A549 (cell line): ENCODE measurements at regions not wholly inside any gene's neighbourhood (a gene's known extent, or its start where the extent isn't known, plus 50 kb on each side); places are given as distances from the start of the nearest gene placed in this dataset.

Source experiments
- ATAC-seq, 2 experiments: fragments of 200-7000 bp in 1 of 2; fragments of >200 bp in 1 of 2; cut with Nextera tagmentation in 1 of 2; cut with Tn5 transposase in 1 of 2; 3 replicates each; pipeline versions ENCODE4 v1.8.0 to v1.9.1; 2018 to 2020; ENCODE audit warnings: mild to moderate bottlenecking in 1 of 2, moderate library complexity in 1 of 2
- CTCF ChIA-PET: fragments of 300-600 bp; sonication (Branson Sonifier 250); formaldehyde crosslinking; extraction: SDS; loops from one replicate; lab custom pipeline; 2021; ENCODE audit warnings: antibody characterized with exemption, inconsistent platforms; lab: Yijun Ruan, JAX
- POLR2A ChIA-PET: fragments of 350-600 bp; formaldehyde crosslinking; extraction: SDS; loops from one replicate; lab custom pipeline; 2021; ENCODE audit warnings: antibody characterized with exemption, inconsistent platforms; lab: Yijun Ruan, JAX
- DNase-seq, 2 experiments: peaks; one replicate each; pipeline versions ENCODE4 v3.0.0 to v3.0.0-alpha.2; 2011 to 2016; ENCODE audit warnings: low read depth in 1 of 2, low spot score in 1 of 2
- FAIRE-seq: peaks from 2 replicates; lab custom pipeline; 2011; peaks lifted over from hg19 to GRCh38; lab: Jason Lieb, UNC
- H3K27ac ChIP-seq, 2 experiments: fragments of >200 bp; sonication (Bioruptor Twin); formaldehyde crosslinking; 3 replicates each; pipeline ENCODE4 v1.5.1; 2016 to 2017
- H3K4me1 ChIP-seq: fragments of >200 bp; sonication (Bioruptor Twin); formaldehyde crosslinking; 3 replicates; pipeline ENCODE4 v1.6.1; 2016
- H3K4me2 ChIP-seq: fragments of >200 bp; sonication (Bioruptor Twin); formaldehyde crosslinking; 3 replicates; pipeline ENCODE4 v1.6.1; 2016
- H3K4me3 ChIP-seq: fragments of >200 bp; sonication (Bioruptor Twin); formaldehyde crosslinking; 3 replicates; pipeline ENCODE4 v1.5.1; 2016
- H3K9me3 ChIP-seq: fragments of >200 bp; sonication (Bioruptor Twin); formaldehyde crosslinking; 3 replicates; pipeline ENCODE4 v1.6.1; 2016
- CBX2 ChIP-seq: fragments of 200-600 bp; sonication (generic); IDR thresholded peaks from 2 replicates; pipeline ENCODE4 v1.6.1; 2016; ENCODE audit warnings: low read depth, mild to moderate bottlenecking, borderline replicate concordance
- CBX8 ChIP-seq: fragments of 200-600 bp; sonication (generic); IDR thresholded peaks from 2 replicates; pipeline ENCODE4 v1.6.1; 2016
- CHD4 ChIP-seq: fragments of 200-600 bp; sonication (generic); IDR thresholded peaks from 2 replicates; pipeline ENCODE4 v1.6.1; 2016; ENCODE audit warnings: antibody characterized with exemption, mild to moderate bottlenecking, borderline replicate concordance
- ELK1 ChIP-seq: fragments of 150-350 bp; IDR thresholded peaks from 2 replicates; pipeline ENCODE4 v1.6.1; 2014; ENCODE audit warnings: low read depth, mild to moderate bottlenecking, low read length
- FOSB ChIP-seq: fragments of 250-450 bp; sonication (Bioruptor Pico); IDR thresholded peaks from 2 replicates; pipeline ENCODE4 v1.5.0; 2020; ENCODE audit warnings: mild to moderate bottlenecking, moderate library complexity
- FOXS1 ChIP-seq: fragments of 250-450 bp; sonication (Bioruptor Pico); IDR thresholded peaks from 2 replicates; pipeline ENCODE4 v1.5.0; 2020; ENCODE audit warnings: mild to moderate bottlenecking, moderate library complexity
- HES2 ChIP-seq: fragments of >200 bp; sonication (Bioruptor Twin); formaldehyde crosslinking; IDR thresholded peaks from 2 replicates; pipeline ENCODE4 v1.6.1; 2016
- HEYL ChIP-seq: fragments of 250-450 bp; sonication (Bioruptor Pico); IDR thresholded peaks from 2 replicates; pipeline ENCODE4 v1.8.0; 2021; ENCODE audit warnings: mild to moderate bottlenecking, moderate library complexity
- HOXA7 ChIP-seq: fragments of 250-450 bp; sonication (Bioruptor Pico); IDR thresholded peaks from 2 replicates; pipeline ENCODE4 v1.5.0; 2020; ENCODE audit warnings: mild to moderate bottlenecking, moderate library complexity
- JUNB ChIP-seq: fragments of >200 bp; sonication (Bioruptor Twin); formaldehyde crosslinking; IDR thresholded peaks from 2 replicates; pipeline ENCODE4 v1.6.1; 2016
- MAZ ChIP-seq: fragments of 150-350 bp; IDR thresholded peaks from 2 replicates; pipeline ENCODE4 v1.6.1; 2014; ENCODE audit warnings: antibody characterized with exemption, low read depth, low read length, borderline replicate concordance
- PHF8 ChIP-seq: fragments of 200-600 bp; sonication (generic); IDR thresholded peaks from 2 replicates; pipeline ENCODE4 v1.6.1; 2016; ENCODE audit warnings: low read depth, mild to moderate bottlenecking, antibody characterized with exemption, moderate library complexity, borderline replicate concordance
- POLR2A ChIP-seq: IDR thresholded peaks from 2 replicates; pipeline ENCODE4 v1.6.1; 2012; ENCODE audit warnings: mild to moderate bottlenecking, low read length
- RARB ChIP-seq: fragments of 250-450 bp; sonication (Bioruptor Pico); IDR thresholded peaks from 2 replicates; pipeline ENCODE4 v1.8.0; 2021; ENCODE audit warnings: mild to moderate bottlenecking, moderate library complexity
- REST ChIP-seq: fragments of 200-600 bp; sonication (generic); IDR thresholded peaks from 2 replicates; pipeline ENCODE4 v1.6.1; 2016; ENCODE audit warnings: antibody characterized with exemption, mild to moderate bottlenecking, moderate library complexity
- SMC3 ChIP-seq: fragments of >200 bp; sonication (Bioruptor Twin); formaldehyde crosslinking; IDR thresholded peaks from 3 replicates; pipeline ENCODE4 v1.6.1; 2018; ENCODE audit warnings: inconsistent platforms
- TP53 ChIP-seq: fragments of 250-450 bp; sonication (Bioruptor Pico); IDR thresholded peaks from 2 replicates; pipeline ENCODE4 v1.5.0; 2021; ENCODE audit warnings: mild to moderate bottlenecking, moderate library complexity
- USF2 ChIP-seq: fragments of 450-650 bp; IDR thresholded peaks from 2 replicates; pipeline ENCODE4 v1.6.1; 2014; ENCODE audit warnings: antibody characterized with exemption
- ZC3H11A ChIP-seq: fragments of 450-650 bp; IDR thresholded peaks from 2 replicates; pipeline ENCODE4 v1.6.1; 2014; ENCODE audit warnings: antibody characterized with exemption, mild to moderate bottlenecking
- ZFP36 ChIP-seq: fragments of 450-650 bp; IDR thresholded peaks from 2 replicates; pipeline ENCODE4 v1.6.1; 2014; ENCODE audit warnings: borderline replicate concordance; ENCODE audit not compliant: partially characterized antibody
- ZSCAN20 ChIP-seq: fragments of 250-450 bp; sonication (Bioruptor Pico); IDR thresholded peaks from 2 replicates; pipeline ENCODE4 v1.8.0; 2022; ENCODE audit warnings: mild to moderate bottlenecking, moderate library complexity
- WGBS: methylation state at CpG from one replicate; pipeline ENCODE4 v1.1.6; 2017; ENCODE audit errors: missing lambda C conversion rate; 5-methylcytosine and 5-hydroxymethylcytosine counted together
- TF ChIP-seq, protein P1 (sequence below): fragments of 250-450 bp; sonication (Bioruptor Pico); IDR thresholded peaks from 2 replicates; pipeline ENCODE4 v1.5.0; 2021; ENCODE audit warnings: mild to moderate bottlenecking, moderate library complexity, borderline replicate concordance
- TF ChIP-seq, protein P2 (sequence below): IDR thresholded peaks from 2 replicates; pipeline ENCODE4 v1.6.1; 2012
- TF ChIP-seq, protein P3 (sequence below): fragments of 250-450 bp; sonication (Bioruptor Pico); IDR thresholded peaks from 2 replicates; pipeline ENCODE4 v1.5.0; 2020; ENCODE audit warnings: low read depth, mild to moderate bottlenecking, moderate library complexity

- Histone ChIP-seq H3K4me3 (no peak overlapping the region), H3K4me1 (no peaks in the 10 kb centered on the region), H3K9me3 (no peaks in the 10 kb centered on the region), H3K27ac (no peak overlapping the region), H3K4me2 (no peak overlapping the region)
- DNase-seq (no peak), FAIRE-seq (no peak), ATAC-seq (no peak)
- 38% methylated on average over 13 of the region's 16 CpGs for WGBS
- ChIA-PET POLR2A (no interaction called here), CTCF (interaction anchor here (1.7 kb wide), 1 partner anchor 9 kb away, joined by 5 read pairs; no protein-coding TSS in a partner anchor)
- TF ChIP-seq ELK1 (no peak), SMC3 (no peak), HES2 (no peak), PHF8 (no peak), POLR2A (no peak), REST (no peak), RARB (CRISPR knock-in tag) (no peak), FOSB (CRISPR knock-in tag) (no peak), USF2 (no peak), ZC3H11A (no peak)
- TF ChIP-seq, protein P1, sequence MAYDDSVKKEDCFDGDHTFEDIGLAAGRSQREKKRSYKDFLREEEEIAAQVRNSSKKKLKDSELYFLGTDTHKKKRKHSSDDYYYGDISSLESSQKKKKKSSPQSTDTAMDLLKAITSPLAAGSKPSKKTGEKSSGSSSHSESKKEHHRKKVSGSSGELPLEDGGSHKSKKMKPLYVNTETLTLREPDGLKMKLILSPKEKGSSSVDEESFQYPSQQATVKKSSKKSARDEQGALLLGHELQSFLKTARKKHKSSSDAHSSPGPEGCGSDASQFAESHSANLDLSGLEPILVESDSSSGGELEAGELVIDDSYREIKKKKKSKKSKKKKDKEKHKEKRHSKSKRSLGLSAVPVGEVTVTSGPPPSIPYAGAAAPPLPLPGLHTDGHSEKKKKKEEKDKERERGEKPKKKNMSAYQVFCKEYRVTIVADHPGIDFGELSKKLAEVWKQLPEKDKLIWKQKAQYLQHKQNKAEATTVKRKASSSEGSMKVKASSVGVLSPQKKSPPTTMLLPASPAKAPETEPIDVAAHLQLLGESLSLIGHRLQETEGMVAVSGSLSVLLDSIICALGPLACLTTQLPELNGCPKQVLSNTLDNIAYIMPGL: no peak
- TF ChIP-seq, protein P2, sequence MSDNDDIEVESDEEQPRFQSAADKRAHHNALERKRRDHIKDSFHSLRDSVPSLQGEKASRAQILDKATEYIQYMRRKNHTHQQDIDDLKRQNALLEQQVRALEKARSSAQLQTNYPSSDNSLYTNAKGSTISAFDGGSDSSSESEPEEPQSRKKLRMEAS: no peak
These were observed 256.9 kb downstream of the ERMARD start for GRCh38 chr6:170008294-170008785.

DNA sequence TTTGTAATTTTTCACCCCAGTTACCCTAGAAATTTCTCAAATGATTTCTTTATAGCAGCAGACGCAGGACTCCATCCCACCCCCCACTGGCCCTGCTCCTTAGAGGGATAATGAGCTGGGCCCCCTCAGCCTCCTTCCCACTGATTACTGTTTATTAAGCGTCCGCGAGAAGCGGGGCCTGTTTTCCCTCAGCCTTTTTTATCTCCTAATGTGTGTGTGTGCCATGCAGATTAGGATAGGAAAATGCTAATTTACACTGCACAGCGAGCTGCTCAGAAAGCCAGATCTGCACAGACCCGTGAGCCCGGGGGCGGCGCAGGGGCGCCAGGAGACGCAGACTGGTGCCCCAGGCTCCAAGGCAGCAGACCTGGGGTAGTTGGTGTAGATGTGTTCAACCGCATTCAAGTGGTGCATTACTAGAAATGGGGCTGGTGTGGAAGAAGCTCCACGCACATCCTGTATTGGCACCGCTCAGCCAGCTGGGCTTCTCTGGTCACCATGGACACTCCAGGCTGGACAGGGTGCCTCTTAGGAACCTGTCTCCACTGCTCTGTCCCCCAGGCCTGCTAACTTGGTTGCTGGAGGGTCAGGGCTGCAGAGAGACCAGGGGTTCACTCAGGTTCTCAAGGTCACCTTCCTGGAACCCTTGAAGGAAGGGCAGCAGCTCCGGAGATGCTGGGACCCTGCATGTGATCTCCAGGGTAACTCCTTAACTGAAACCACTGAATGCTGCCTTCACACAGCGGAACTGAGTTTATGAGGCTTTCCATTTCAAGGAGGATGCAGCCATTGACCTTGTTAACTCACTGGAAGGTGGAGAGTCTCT, 256.3 kb downstream of the ERMARD start:
- POLR2A ChIA-PET: no interaction called here
- ATAC-seq: no peak
- H3K9me3 ChIP-seq: no peaks in the 10 kb centered on the region
- no peak overlapping the region for H3K27ac ChIP-seq
- H3K4me3 ChIP-seq: no peak overlapping the region
- no peak for DNase-seq
- no peak for FAIRE-seq
- CTCF ChIA-PET: interaction anchor here (1.7 kb wide), 1 partner anchor 10 kb away, joined by 5 read pairs; no protein-coding TSS in a partner anchor
- WGBS: 65% methylated on average over 16 of the region's 17 CpGs
- H3K4me2 ChIP-seq: no peak overlapping the region
- no peaks in the 10 kb centered on the region for H3K4me1 ChIP-seq
- TF ChIP-seq HOXA7 (CRISPR knock-in tag) (no peak), CHD4 (no peak), MAZ (no peak), JUNB (no peak), CBX2 (no peak), CBX8 (no peak), FOXS1 (no peak), ELK1 (no peak), ZSCAN20 (no peak), TP53 (CRISPR knock-in tag) (no peak), ZFP36 (no peak), HEYL (CRISPR knock-in tag) (no peak)
- TF ChIP-seq, protein P3, sequence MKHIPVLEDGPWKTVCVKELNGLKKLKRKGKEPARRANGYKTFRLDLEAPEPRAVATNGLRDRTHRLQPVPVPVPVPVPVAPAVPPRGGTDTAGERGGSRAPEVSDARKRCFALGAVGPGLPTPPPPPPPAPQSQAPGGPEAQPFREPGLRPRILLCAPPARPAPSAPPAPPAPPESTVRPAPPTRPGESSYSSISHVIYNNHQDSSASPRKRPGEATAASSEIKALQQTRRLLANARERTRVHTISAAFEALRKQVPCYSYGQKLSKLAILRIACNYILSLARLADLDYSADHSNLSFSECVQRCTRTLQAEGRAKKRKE (CRISPR knock-in tag): no peak
